Iris pigment epithelial cell (primary cell): ENCODE measurements at regions not wholly inside any gene's neighbourhood (a gene's known extent, or its start where the extent isn't known, plus 50 kb on each side); places are given as distances from the start of the nearest gene placed in this dataset.

Source experiments
- DNase-seq: peaks from one replicate; pipeline ENCODE4 v3.0.0-alpha.2; 2011; ENCODE audit warnings: low read depth

DNA sequence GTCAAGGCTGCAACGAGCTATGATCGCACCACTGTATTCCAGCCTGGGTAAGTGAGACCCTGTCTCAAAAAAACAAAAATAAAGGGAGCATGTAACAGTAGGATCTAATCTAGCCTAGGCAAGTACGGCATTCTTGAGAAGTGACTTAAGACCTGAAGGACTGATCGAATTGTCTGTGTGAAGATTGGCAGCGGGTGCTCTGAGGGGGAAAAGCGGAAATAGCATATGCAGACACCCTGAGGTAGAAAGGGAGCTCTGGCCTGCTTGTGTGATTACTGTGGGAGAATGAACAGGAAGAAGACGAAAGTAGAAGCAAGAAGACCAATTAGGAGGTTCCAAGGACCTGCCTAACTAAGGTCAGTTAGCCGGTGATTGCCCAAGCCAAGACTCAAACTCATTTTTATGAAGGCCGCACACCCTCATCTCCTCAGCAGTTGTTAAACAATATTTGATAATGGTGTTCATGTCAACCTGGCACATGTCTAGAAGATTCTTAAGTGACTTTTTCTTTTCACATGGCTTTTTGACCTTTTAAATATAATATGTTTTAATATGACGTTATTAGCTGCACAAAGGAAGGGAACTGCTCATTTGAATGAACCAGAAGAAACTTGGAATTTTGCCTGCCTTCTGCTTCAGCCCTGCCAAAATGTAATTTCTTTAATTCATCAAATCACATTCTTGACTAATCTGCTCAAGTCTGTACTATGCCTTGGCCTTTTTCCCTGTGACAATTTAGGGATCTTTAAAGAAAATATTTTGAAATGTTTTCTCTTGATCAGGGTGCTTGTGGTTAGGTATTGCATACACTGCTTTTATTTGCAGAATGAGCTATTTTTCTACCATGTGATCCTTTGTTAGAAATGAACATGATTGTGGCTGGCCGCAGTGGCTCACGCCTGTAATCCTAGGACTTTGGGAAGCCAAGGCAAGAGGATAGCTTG lies 289.2 kb upstream of the DMRT1 start:
- DNase-seq: peak; percentile 43

DNA sequence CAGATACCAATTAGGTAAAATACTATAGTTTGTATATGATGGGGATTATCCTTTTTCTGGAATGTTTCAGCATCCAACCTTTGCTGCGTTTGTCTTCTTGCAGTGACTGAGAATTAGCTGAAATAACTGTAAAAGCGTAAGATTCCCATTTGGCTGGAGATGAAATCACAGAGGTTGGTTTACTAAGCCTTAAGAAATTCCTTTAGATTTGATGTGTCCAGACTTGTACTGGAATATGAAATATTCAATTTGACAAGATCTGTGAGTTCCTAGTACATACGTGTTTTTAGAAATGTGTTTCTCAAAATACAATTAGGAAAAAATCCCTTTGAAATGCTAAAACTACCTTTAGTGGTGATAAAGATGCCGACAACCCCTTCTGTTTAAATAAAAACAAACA lies 286.0 kb upstream of the DMRT1 start:
- no peak for DNase-seq

DNA sequence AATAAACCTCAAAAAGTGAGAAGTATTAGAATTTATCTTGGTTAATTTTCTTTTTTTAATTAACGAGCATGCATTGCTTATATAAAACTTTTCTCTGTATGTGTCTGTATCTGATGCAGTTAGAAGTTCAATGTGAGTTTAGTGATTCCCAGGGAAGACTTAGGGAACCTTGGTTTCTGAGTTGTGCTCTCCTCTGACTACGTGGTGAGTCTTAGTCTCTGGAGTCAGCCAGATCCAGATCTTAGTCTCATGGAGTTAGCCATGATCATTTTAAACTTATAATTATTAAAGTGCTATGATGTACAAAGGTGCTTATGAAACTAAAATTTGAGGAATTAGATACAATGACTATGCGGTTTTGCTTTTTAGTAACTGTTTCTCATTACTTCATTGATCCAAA lies 285.3 kb upstream of the DMRT1 start:
- DNase-seq: no peak

DNA sequence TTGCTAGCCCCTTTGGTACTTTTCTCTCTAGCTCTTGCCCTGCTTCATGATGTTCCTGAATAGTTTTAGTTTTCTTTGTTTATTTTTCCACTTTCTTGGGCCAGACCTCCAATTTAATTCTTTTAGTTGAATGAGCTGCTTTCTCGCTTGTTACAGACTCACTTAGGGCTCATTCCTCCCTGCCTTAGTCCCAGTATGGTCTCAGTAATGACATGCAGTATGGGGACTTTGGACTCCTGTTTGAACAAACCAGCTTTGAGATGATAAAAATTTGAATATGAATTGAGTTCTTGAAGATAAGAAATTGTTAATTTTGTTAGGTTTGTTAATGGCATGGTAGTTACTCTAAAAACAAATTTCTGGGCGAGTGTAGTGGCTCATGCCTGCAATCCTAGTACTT lies 284.8 kb upstream of the DMRT1 start:
- no peak for DNase-seq

DNA sequence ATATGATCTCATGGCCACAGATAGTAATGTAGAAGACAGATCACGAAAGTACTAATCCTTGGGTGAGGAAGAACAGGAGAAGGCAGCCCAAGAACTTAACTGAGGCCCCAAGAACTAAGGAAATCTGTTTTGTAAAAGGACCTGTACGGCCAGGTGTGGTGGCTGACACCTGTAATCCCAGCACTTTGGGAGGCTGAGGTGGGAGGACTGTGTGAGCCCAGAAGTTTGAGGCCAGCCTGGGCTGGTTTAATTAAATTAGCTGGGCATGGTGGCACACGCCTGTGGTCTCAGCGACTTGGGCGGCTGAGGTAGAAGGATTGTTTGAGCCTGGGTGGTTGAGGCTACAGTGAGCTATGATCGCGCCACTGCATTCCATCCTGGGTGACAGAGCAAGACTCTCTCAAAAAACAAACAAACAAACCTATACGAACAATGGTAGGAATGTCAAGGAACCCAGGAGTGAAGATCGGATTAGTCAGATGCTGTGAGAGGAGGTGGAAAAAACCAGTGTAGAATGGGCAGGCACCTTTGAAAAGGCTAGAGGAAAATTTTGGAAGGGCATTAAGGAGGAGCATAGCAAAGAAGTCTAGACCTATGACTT lies 283.8 kb upstream of the DMRT1 start:
- DNase-seq: peak; percentile 14

DNA sequence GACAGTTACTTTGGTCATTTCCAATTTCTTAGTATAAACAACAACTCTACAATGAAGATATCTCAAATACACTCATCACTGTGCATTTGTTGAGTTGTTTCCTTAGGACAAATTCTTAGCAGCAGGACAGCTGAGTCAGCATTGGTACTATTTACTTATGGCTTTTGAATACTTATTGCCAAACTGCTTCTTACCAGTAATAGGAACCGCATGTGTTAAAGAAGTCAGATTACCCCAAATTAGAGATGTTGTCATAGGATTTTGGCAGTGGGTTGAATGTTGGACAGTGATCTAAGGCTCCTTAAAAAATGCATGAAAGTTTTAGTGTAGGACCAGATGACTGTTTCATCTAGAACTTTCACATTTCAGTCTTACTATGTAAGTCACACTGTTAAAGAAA lies 280.1 kb upstream of the DMRT1 start:
- peak; percentile 34 for DNase-seq

DNA sequence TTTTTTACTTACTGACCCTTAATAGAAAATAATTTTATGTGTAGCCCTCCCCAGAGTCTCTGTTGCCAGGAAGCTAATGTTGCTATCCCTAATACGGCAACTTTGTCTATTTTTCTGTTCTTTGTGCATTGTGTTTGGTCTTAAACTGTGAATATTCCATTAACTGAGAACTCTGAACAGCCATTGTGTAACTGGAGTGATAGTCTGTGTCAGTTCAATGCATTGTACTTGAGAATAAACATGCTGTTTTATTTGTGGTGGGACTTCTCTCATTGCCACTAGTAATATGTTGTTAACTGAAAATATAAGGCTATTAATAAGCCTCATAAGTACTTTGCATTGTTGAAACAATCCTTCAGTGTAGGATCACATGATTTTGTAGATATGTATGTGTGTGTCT lies 278.3 kb upstream of the DMRT1 start:
- no peak for DNase-seq

DNA sequence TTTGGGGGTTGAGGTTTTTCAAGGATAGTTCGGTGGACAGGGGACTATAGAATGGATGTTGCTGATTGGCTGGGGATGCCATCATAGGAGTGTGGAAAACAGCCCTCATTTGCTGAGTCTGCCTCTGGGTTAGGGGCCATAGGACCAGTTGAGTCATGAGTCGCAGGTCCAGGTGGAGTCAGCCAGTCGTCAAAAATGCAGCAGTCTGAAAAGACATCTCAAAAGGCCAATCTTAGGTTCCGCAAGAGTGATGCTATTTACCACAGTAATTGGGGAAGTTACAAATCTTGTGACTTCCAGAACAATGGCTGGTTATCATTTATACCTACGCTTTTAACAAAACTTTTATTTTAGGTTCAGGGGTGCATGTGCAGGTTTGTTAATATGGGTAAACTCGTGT lies 276.0 kb upstream of the DMRT1 start:
- DNase-seq: no peak

DNA sequence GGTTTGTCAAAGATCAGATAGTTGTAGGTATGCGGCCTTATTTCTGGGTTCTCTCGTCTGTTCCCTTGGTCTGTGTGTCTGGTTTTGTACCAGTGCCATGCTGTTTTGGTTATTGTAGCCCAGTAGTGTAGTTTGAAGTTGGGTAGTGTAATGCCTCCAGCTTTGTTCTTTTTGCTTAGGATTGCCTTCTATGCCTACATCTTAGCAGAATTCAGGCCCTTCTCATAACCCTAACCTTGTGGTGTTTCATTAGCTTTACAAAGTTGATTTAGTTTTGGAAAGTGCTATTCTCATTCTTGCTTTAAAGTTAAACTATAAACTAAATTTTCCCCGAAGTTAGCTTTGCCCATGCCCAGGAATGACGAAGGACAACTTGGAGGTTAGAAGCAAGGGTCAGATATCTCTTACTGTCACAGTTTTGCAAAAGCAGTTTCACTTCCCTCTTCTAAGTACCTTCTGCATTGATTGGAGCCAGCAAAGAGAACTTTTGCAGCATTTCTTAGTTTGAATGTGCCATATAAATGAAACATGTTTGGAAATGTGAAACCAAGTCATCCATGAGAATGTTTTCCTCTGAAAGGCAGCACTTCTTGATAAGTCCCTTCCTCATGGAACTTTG lies 274.3 kb upstream of the DMRT1 start:
- DNase-seq: no peak

DNA sequence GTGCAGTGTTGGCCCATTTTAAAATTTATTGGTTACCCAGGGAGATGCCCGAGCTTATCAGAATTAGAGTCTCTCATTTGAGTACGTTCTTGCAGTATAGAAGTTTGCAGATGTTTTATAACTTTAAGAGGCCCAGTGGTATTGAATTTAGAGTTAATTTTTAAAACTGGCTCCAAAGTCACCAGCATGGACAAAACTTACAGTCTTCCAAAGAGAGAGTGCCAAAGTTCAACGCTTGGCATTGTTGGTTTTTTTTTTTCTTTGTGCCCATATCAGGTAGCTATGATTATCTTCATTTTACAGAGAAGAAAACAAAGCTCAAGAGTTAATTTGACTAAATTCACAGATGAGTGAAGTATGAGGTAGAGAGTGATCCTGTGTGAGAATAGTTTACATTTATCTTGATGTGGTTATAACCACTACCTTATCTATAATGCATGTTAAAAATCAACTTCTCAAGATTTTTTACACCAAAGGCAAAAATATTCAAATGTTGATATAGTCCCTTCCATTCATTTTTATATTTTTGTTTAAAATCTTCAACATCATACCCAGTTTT lies 273.7 kb upstream of the DMRT1 start:
- DNase-seq: no peak

DNA sequence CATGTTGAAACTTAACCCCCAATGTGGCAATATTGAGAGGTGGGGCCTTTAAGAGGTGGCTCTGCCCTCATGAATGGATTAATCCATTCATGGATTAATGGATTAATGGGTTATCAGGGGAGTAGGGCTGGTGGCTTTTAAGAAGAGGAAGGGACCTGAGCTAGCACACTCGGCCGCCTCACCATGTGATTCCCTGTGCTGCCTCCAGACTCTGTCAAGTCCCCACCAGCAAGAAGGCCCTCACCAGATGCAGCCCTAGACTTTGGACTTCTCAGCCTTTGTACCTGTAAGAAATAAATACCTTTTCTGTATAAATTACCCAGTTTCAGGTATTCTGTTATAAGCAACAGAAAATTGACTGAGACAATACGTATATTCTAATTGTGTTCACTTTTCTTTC lies 272.2 kb upstream of the DMRT1 start:
- no peak for DNase-seq

DNA sequence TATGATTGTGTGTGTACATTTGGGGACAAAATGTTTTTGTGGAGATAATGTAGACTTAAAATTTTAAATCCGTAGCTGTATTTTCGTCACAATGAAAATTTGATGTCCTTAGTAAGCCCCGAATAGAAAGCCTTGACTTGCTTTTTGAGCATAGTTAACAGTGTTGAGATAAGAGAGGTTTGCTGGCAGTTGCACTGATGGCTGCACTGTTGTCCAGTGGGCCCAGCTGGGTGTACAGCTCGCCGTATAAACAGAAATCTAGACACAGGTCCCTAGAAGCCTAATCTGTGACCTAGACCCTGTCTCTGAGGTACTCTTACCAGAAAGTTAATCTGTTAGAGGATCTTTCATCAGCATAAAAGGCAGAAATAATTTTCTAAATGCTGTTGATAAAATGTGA lies 271.3 kb upstream of the DMRT1 start:
- no peak for DNase-seq

DNA sequence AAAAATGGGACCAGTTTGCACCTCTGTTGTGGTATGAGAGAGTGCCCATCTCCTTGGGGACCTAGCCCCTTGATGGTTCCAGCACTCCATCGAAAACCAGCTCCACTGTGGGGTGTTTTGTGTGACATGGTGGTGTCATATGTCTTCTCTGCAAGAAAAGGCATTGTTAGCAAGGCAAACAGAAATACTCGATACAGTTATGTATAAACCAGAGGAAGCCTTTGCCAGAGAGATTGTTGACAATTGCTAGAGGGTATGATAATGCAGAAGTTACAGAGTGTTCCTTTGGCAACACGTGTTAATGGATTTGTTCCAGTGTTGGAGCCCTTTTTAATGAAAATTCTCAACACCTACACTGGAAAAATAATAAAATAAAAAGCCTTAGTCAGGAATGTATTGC lies 270.4 kb upstream of the DMRT1 start:
- no peak for DNase-seq

DNA sequence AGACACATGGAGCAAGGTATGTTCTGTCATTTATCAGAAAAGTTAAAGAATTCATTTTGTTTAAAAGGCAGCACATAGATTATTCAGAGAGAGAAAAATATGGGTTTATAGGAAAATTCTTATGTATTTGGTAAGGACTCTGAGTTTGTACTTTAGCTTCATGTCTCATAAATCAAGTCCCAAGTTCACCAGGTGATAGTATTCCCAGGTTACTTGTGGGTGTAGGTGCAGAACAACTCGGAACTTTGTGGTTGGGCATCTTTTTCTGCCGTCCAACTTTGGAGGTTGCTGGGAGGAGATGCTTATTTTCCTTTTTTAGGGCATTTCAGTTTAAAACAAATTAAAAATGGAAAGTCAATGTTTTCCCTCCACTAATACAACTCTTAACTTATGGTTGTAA lies 269.8 kb upstream of the DMRT1 start:
- no peak for DNase-seq

DNA sequence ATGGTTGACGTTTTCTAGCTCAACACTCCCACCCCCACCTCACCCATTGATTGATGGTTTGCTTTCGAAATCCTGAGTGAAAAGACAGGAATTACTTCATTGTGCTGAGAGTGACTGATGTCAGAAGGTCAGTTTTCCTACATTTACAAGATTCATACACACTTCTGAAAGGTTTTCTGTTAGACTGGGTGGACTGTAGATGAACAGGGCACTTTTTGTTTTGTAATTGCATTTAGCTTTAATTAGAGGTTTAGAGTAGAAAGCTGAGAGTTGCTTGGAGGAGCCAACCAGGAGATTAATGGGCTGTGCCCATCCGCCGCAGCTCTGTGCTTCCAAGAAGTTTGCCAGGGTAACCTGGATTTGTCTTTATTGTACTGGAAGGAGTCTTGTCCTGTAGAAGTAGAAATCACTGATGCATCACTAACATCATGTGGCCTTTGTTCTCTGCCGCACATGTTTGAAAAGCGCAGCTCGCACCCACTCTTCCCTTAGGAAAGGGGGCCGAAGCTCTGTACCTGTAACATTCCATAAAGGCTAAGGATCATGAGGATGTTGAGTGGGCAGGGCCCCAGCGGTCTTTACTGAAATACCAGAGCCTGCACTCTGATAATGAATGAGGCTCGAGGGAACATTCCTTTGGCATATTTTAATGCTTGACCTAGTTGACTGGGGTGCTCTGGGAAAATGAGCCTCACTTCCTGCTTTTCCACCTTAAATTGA lies 267.6 kb upstream of the DMRT1 start:
- DNase-seq: peak; percentile 16

DNA sequence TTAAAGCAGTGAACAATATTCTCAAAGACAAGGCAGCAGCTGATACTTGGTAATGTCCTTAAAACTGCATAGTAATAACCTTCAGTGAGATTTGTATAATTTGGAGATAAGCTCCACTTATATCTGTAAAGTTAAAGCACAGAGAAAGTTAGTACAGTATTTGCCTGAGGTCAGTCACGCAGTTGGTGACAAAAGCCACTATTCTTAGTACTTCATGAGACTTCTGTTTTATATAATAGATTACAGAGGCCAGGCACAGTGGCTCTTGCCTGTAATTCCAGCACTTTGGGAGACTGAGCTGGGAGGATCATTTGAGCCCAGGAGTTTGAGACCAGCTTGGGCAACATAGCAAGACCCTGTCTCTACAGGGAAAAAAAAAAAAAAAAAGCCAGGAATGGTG lies 266.4 kb upstream of the DMRT1 start:
- no peak for DNase-seq

DNA sequence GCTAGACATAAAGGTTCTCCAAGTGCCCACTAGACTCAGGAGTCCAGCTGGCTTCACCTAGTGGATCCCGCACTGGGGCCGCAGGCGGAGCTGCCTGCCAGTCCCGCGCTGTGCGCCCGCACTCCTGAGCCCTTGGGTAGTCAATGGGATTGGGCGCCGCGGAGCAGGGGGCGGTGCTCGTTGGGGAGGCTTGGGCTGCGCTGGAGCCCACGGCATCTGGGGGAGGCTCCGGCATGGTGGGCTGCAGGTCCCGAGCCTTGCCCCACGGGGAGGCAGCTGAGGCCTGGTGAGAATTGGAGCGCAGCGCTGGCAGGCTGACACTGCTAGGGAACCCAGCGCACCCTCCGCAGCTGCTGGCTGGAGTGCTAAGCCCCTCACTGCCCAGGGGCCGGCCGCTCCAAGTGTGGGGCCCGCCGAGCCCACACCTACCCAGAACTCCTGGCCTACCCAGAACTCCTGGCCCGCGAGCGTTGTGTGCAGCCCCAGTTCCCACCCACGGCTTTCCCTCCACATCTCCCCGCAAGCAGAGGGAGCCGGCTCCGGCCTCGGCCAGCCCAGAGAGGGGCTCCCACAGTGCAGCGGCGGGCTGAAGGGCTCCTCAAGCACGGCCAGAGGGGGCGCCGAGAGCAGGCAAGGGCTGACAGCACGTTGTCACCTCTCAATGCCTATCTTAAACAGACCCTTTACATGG lies 260.7 kb upstream of the DMRT1 start:
- no peak for DNase-seq

DNA sequence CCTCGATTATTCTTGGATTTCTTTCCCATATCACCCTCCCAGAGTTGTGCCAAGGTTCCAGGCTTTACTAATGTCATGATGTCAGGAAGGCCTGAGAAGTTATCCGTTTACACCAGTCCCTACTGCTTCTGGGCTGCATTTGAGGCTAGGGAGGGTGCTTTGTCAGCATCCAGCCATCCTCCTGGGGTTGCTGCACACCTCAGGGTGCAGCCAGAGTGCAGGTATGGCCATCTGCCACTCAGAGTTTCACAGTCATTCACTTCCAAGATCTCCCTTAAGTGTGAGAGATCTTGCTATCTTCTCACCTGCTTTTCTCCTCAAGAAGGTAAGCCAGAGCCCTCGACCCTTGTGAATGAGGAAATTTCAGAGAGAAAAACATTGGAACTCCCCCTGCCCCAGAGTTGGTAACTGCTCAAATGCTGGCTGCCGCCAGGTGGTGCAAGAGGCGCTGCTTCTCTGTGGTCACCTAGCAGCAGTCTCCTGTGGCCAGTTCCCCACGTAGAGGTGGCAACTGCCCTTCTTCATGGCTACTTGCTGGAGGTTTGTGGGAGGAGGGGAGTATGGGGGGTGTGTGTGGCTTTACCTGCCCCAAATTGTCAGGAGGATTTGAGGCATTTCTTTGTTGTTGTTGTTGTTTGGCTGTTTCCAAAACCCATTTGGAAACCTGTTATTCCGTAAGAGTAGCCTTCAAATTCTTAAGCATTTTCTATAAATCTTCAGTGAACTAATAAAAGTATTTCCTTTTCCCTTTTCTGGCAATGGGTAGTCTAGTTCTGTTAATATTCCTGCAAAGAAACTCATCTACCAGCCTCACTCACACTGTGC lies 259.6 kb upstream of the DMRT1 start:
- no peak for DNase-seq

DNA sequence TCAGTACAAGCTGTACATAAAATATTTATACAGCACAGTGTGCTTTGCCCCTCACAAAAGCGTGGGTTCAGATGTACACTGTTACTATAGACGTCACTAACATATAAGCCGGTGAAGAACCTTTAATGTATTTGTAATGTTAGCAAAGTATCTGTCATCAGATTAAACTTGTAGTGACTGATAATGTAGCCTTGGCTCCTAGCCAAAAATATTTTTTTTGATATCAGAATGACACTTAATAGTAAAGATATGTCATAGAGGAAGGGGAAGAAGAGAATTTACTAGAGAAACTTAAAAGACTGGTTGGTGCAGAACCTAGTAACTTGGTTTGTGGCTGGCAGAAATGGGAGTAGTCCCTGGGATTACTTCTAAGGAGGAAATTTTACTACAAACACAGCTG lies 258.7 kb upstream of the DMRT1 start:
- no peak for DNase-seq

DNA sequence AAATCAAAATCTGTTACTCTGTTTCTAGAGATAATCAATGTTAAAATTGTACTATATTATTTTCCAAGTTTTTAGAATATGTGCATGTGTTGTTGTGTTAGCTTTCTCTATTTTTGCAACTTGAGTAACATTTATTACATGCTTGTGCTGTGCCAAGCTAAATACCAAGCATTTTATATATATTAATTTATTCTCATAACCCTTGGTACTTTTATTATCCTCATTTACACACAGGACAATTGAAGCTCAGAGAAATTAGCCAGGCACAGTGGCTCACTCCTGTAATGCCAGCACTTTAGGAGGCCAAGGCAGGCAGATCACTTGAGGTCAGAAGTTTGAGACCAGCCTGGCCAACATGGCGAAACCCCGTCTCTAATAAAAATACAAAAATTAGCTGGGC lies 254.0 kb upstream of the DMRT1 start:
- no peak for DNase-seq

DNA sequence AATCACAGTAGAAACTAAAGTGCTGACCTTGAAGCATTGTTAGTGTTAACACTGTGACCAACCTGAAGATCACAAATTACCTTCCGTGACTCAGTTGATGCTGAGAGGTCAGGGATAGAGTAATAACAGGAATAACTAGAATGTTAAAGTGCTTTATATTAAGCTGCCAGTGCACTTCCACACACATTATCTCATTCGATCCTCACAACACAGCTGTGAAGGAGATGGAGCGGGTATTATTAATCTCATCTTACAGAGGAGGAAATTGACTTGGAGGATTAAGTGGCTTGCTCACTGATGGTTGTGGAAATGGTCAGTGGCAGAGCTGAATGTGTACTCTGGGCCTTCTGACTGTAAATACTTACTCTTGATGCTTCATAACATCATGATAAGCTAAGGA lies 252.5 kb upstream of the DMRT1 start:
- DNase-seq: no peak
